ENCODE measurements at regions not wholly inside any gene's neighbourhood (a gene's known extent, or its start where the extent isn't known, plus 50 kb on each side); places are given as distances from the start of the nearest gene placed in this dataset.

- TF ChIP-seq FOXJ3 (CRISPR knock-in tag; IDR thresholded peaks at IDR 0.05; ENCODE audit: borderline replicate concordance) (no peak), MAX (CRISPR knock-in tag; IDR thresholded peaks at IDR 0.05) (no peak), CREB1 (CRISPR knock-in tag; IDR thresholded peaks at IDR 0.05) (no peak)
These were observed 141.7 kb upstream of the NDN start for GRCh38 chr15:23828786-23829185.
